IMR-90 (cell line): ENCODE measurements at regions not wholly inside any gene's neighbourhood (a gene's known extent, or its start where the extent isn't known, plus 50 kb on each side); places are given as distances from the start of the nearest gene placed in this dataset.

ENCODE experiments used
- ATAC-seq: fragments of 200-7000 bp; cut with Tn5 transposase; 2 replicates; pipeline ENCODE4 v1.9.1; 2020; ENCODE audit warnings: low read depth, mild to moderate bottlenecking, moderate library complexity
- BruUV-seq: library from RNA; stranded (reverse); fragments of 400-500 nt; replicated peaks from 2 replicates; lab custom pipeline; 2021; lab: Mats Ljungman, UMichigan
- CTCF ChIA-PET: fragments of 300-600 bp; formaldehyde crosslinking; extraction: SDS; loops from one replicate; lab custom pipeline; 2021; ENCODE audit warnings: antibody characterized with exemption; lab: Yijun Ruan, JAX
- POLR2A ChIA-PET: fragments of 300-600 bp; sonication (Branson Sonifier 250); formaldehyde crosslinking; loops from one replicate; lab custom pipeline; 2022; ENCODE audit warnings: antibody characterized with exemption; ENCODE audit not compliant: unreplicated experiment; lab: Charles Lee
- DNase-seq: peaks from one replicate; pipeline ENCODE4 v3.0.0; 2013
- H2AFZ ChIP-seq: replicated peaks from 2 replicates; pipeline ENCODE3; 2013; ENCODE audit warnings: low read length, mild to moderate bottlenecking; ENCODE audit not compliant: poor library complexity
- H2AK5ac ChIP-seq: 2 replicates; pipeline ENCODE4 v1.6.1; 2013; ENCODE audit warnings: low read depth, low read length, inconsistent platforms
- H2AK9ac ChIP-seq: replicated peaks from 2 replicates; pipeline ENCODE3; 2013; ENCODE audit warnings: mild to moderate bottlenecking, low read depth, low read length, moderate library complexity; ENCODE audit not compliant: poor library complexity
- H2BK120ac ChIP-seq: 2 replicates; pipeline ENCODE4 v1.6.1; 2013; ENCODE audit warnings: low read depth, low read length, inconsistent platforms
- H2BK15ac ChIP-seq: 3 replicates; pipeline ENCODE4 v1.6.1; 2013; ENCODE audit warnings: low read depth, low read length, inconsistent platforms
- H2BK20ac ChIP-seq: 2 replicates; pipeline ENCODE4 v1.6.1; 2013; ENCODE audit warnings: low read depth, mild to moderate bottlenecking, inconsistent platforms, low read length, moderate library complexity
- H2BK5ac ChIP-seq: 2 replicates; pipeline ENCODE4 v1.6.1; 2013; ENCODE audit warnings: mild to moderate bottlenecking, low read depth, low read length, inconsistent platforms; ENCODE audit not compliant: poor library complexity, severe bottlenecking
- H3K14ac ChIP-seq: replicated peaks from 2 replicates; pipeline ENCODE4 v1.6.1; 2013; ENCODE audit warnings: low read depth, low read length, inconsistent platforms
- H3K18ac ChIP-seq: 2 replicates; pipeline ENCODE4 v1.6.1; 2013; ENCODE audit warnings: low read depth, low read length, control low read depth
- H3K23ac ChIP-seq: 2 replicates; pipeline ENCODE4 v1.6.1; 2013; ENCODE audit warnings: low read depth, low read length, inconsistent platforms
- H3K27ac ChIP-seq: 2 replicates; pipeline ENCODE4 v1.5.1; 2013; ENCODE audit warnings: mild to moderate bottlenecking, control low read depth, low read length; ENCODE audit not compliant: insufficient read depth
- H3K27me3 ChIP-seq: 2 replicates; pipeline ENCODE4 v1.6.1; 2013; ENCODE audit warnings: low read length; ENCODE audit not compliant: control insufficient read depth, insufficient read depth
- H3K36me3 ChIP-seq: 2 replicates; pipeline ENCODE4 v1.6.1; 2013; ENCODE audit warnings: low read length, mixed read lengths; ENCODE audit not compliant: control insufficient read depth, insufficient read depth
- H3K4ac ChIP-seq: 2 replicates; pipeline ENCODE4 v1.6.1; 2013; ENCODE audit warnings: low read depth, low read length, inconsistent platforms
- H3K4me1 ChIP-seq: 2 replicates; pipeline ENCODE4 v1.6.1; 2013; ENCODE audit warnings: low read length, mixed read lengths; ENCODE audit not compliant: control insufficient read depth, insufficient read depth
- H3K4me2 ChIP-seq: 2 replicates; pipeline ENCODE4 v1.6.1; 2013; ENCODE audit warnings: low read depth, mild to moderate bottlenecking, control low read depth, low read length, moderate library complexity
- H3K4me3 ChIP-seq: 2 replicates; pipeline ENCODE4 v1.5.1; 2013; ENCODE audit warnings: low read depth, mild to moderate bottlenecking, control low read depth, low read length, moderate library complexity; ENCODE audit not compliant: insufficient read depth
- H3K56ac ChIP-seq: 2 replicates; pipeline ENCODE4 v1.6.1; 2013; ENCODE audit warnings: low read length, inconsistent platforms; ENCODE audit not compliant: insufficient read depth; ENCODE audit errors: extremely low read depth
- H3K79me1 ChIP-seq, 2 experiments: 2 replicates each; pipeline ENCODE4 v1.6.1; 2013; ENCODE audit warnings: low read length in 2 of 2, inconsistent platforms in 1 of 2, low read depth in 1 of 2
- H3K9ac ChIP-seq: 2 replicates; pipeline ENCODE4 v1.6.1; 2013; ENCODE audit warnings: low read depth, low read length, control low read depth
- H3K9me1 ChIP-seq: 2 replicates; pipeline ENCODE4 v1.6.1; 2013; ENCODE audit warnings: low read length, inconsistent platforms; ENCODE audit not compliant: insufficient read depth
- H3K9me3 ChIP-seq: 2 replicates; pipeline ENCODE4 v1.6.1; 2013; ENCODE audit warnings: low read length; ENCODE audit not compliant: control insufficient read depth, insufficient read depth
- H4K20me1 ChIP-seq: 2 replicates; pipeline ENCODE4 v1.6.1; 2013; ENCODE audit warnings: low read length, inconsistent platforms; ENCODE audit not compliant: insufficient read depth
- H4K5ac ChIP-seq: 2 replicates; pipeline ENCODE4 v1.6.1; 2013; ENCODE audit warnings: mild to moderate bottlenecking, low read depth, low read length, control low read depth
- H4K8ac ChIP-seq, 2 experiments: 2 replicates each; pipeline ENCODE4 v1.6.1; 2013; ENCODE audit warnings: low read depth in 2 of 2, low read length in 2 of 2, control low read depth in 1 of 2, inconsistent platforms in 1 of 2
- H4K91ac ChIP-seq: 2 replicates; pipeline ENCODE4 v1.6.1; 2013; ENCODE audit warnings: low read depth, low read length, inconsistent platforms; ENCODE audit not compliant: insufficient read depth
- BHLHE40 ChIP-seq: fragments of 150-350 bp; IDR thresholded peaks from 2 replicates; pipeline ENCODE4 v1.6.1; 2016; ENCODE audit warnings: mild to moderate bottlenecking, low read depth, low read length
- CEBPB ChIP-seq: IDR thresholded peaks from 2 replicates; pipeline ENCODE4 v1.6.1; 2012; ENCODE audit warnings: low read depth, low read length, improper control_type of control experiment
- CHD1 ChIP-seq: IDR thresholded peaks from 2 replicates; pipeline ENCODE4 v1.6.1; 2012; ENCODE audit warnings: low read depth, low read length, improper control_type of control experiment
- FOS ChIP-seq: fragments of 150-350 bp; IDR thresholded peaks from 2 replicates; pipeline ENCODE4 v1.6.1; 2016; ENCODE audit warnings: low read depth, low read length
- MAFK ChIP-seq: IDR thresholded peaks from 2 replicates; pipeline ENCODE4 v1.6.1; 2012; ENCODE audit warnings: low read depth, low read length, improper control_type of control experiment
- MAZ ChIP-seq: IDR thresholded peaks from 2 replicates; pipeline ENCODE4 v1.6.1; 2012; ENCODE audit warnings: low read depth, mild to moderate bottlenecking, low read length, improper control_type of control experiment, moderate library complexity, borderline replicate concordance
- MXI1 ChIP-seq: IDR thresholded peaks from 2 replicates; pipeline ENCODE4 v1.6.1; 2012; ENCODE audit warnings: low read depth, mild to moderate bottlenecking, low read length, moderate library complexity, borderline replicate concordance
- NFE2L2 ChIP-seq: fragments of 150-350 bp; IDR thresholded peaks from 2 replicates; pipeline ENCODE4 v1.6.1; 2016; ENCODE audit warnings: low read depth, mild to moderate bottlenecking, low read length
- POLR2A ChIP-seq: IDR thresholded peaks from 2 replicates; pipeline ENCODE4 v1.6.1; 2012; ENCODE audit warnings: mild to moderate bottlenecking, low read depth, low read length
- RAD21 ChIP-seq: IDR thresholded peaks from 2 replicates; pipeline ENCODE4 v1.6.1; 2012; ENCODE audit warnings: low read length, improper control_type of control experiment
- RCOR1 ChIP-seq: IDR thresholded peaks from 2 replicates; pipeline ENCODE4 v1.6.1; 2012; ENCODE audit warnings: mild to moderate bottlenecking, low read length, improper control_type of control experiment; ENCODE audit not compliant: insufficient replicate concordance
- RFX5 ChIP-seq: IDR thresholded peaks from 2 replicates; pipeline ENCODE4 v1.8.0; 2012; ENCODE audit warnings: low read depth, mild to moderate bottlenecking, low read length, moderate library complexity
- SMC3 ChIP-seq: fragments of 150-350 bp; IDR thresholded peaks from 2 replicates; pipeline ENCODE4 v1.6.1; 2016; ENCODE audit warnings: low read depth, mild to moderate bottlenecking, antibody characterized with exemption, low read length, moderate library complexity
- WGBS, 2 experiments: methylation state at CpG; one replicate each; pipeline versions ENCODE4 v1.1.5 to v1.1.7; 2013; ENCODE audit warnings: missing lambda C conversion rate in 2 of 2; ENCODE audit not compliant: insufficient read length in 1 of 2; ENCODE audit errors: extremely low coverage in 2 of 2; 5-methylcytosine and 5-hydroxymethylcytosine counted together
- dilution Hi-C: fragments of 300-500 bp; cut with HindIII; formaldehyde crosslinking; loops from one replicate; pipeline ENCODE4 v1.14.3; 2018; ENCODE audit warnings: low sequenced_read_pairs; ENCODE audit not compliant: unreplicated experiment
- in situ Hi-C: fragments of 300-500 bp; cut with MboI; formaldehyde crosslinking; loops from 3 replicates; pipeline ENCODE4 v1.14.3; 2019; ENCODE audit warnings: low sequenced_read_pairs, inconsistent platforms, mixed read lengths
- intact Hi-C: fragments of 100-400 bp; cut with micrococcal nuclease; formaldehyde crosslinking; loops from 2 replicates; pipeline ENCODE4 v1.10.0; 2022
- TF ChIP-seq, protein P1 (sequence below): fragments of 150-350 bp; IDR thresholded peaks from 2 replicates; pipeline ENCODE4 v1.6.1; 2017; ENCODE audit warnings: mild to moderate bottlenecking, antibody characterized with exemption, low read length, low read depth
- TF ChIP-seq, protein P2 (sequence below): fragments of 150-350 bp; IDR thresholded peaks from 2 replicates; pipeline ENCODE4 v1.6.1; 2016; ENCODE audit warnings: low read depth, mild to moderate bottlenecking, low read length, moderate library complexity, borderline replicate concordance
- TF ChIP-seq, protein P3 (sequence below): conservative IDR thresholded peaks from 2 replicates; pipeline ENCODE4 v1.5.1; 2012; ENCODE audit warnings: mild to moderate bottlenecking, low read depth, low read length, improper control_type of control experiment

GRCh38 chr17:68675723-68676122 lies 74.6 kb upstream of the FAM20A start:
- POLR2A ChIA-PET: no interaction called here
- H2BK120ac ChIP-seq: no peak overlapping the region
- H3K4me1 ChIP-seq: no peaks in the 10 kb centered on the region
- ATAC-seq: no peak
- dilution Hi-C loops: no loop called here
- no peak overlapping the region for H4K91ac ChIP-seq
- CTCF ChIA-PET: no interaction called here
- H3K4me2 ChIP-seq: no peak overlapping the region
- intact Hi-C loops: no loop called here
- no peak overlapping the region for H2AK5ac ChIP-seq
- H3K18ac ChIP-seq: no peak overlapping the region
- no peaks in the 10 kb centered on the region for H4K20me1 ChIP-seq
- WGBS, 2 experiments: no CpG with 5 or more reads among the region's 5 CpGs
- H2BK20ac ChIP-seq: no peak overlapping the region
- H3K23ac ChIP-seq: no peak overlapping the region
- H2AFZ ChIP-seq: no peak overlapping the region
- H2BK15ac ChIP-seq: no peak overlapping the region
- H4K8ac ChIP-seq: no peak overlapping the region
- no peak overlapping the region for H3K9ac ChIP-seq
- no peaks in the 10 kb centered on the region for H3K79me1 ChIP-seq
- H3K9me3 ChIP-seq: no peaks in the 10 kb centered on the region
- H2BK5ac ChIP-seq: no peak overlapping the region
- no peak overlapping the region for H3K4ac ChIP-seq
- in situ Hi-C loops: no loop called here
- no peak overlapping the region for H3K14ac ChIP-seq
- no peak overlapping the region for H3K4me3 ChIP-seq
- DNase-seq: no peak
- no TSS peak for BruUV-seq
- no peaks in the 10 kb centered on the region for H3K9me1 ChIP-seq
- H2AK9ac ChIP-seq: no peak overlapping the region
- no peaks in the 10 kb centered on the region for H3K36me3 ChIP-seq
- no peak overlapping the region for H3K56ac ChIP-seq
- H3K27ac ChIP-seq: no peak overlapping the region
- TF ChIP-seq RAD21: no peak
- TF ChIP-seq POLR2A: no peak
- TF ChIP-seq, protein P1, sequence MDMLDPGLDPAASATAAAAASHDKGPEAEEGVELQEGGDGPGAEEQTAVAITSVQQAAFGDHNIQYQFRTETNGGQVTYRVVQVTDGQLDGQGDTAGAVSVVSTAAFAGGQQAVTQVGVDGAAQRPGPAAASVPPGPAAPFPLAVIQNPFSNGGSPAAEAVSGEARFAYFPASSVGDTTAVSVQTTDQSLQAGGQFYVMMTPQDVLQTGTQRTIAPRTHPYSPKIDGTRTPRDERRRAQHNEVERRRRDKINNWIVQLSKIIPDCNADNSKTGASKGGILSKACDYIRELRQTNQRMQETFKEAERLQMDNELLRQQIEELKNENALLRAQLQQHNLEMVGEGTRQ: no peak
- no peak for TF ChIP-seq CHD1
- TF ChIP-seq, protein P2, sequence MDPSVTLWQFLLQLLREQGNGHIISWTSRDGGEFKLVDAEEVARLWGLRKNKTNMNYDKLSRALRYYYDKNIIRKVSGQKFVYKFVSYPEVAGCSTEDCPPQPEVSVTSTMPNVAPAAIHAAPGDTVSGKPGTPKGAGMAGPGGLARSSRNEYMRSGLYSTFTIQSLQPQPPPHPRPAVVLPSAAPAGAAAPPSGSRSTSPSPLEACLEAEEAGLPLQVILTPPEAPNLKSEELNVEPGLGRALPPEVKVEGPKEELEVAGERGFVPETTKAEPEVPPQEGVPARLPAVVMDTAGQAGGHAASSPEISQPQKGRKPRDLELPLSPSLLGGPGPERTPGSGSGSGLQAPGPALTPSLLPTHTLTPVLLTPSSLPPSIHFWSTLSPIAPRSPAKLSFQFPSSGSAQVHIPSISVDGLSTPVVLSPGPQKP: no peak
- no peak for TF ChIP-seq NFE2L2
- no peak for TF ChIP-seq RFX5
- no peak for TF ChIP-seq MXI1
- TF ChIP-seq FOS: no peak
- no peak for TF ChIP-seq SMC3
- TF ChIP-seq CEBPB: no peak
- TF ChIP-seq MAFK: no peak
- TF ChIP-seq, protein P3, sequence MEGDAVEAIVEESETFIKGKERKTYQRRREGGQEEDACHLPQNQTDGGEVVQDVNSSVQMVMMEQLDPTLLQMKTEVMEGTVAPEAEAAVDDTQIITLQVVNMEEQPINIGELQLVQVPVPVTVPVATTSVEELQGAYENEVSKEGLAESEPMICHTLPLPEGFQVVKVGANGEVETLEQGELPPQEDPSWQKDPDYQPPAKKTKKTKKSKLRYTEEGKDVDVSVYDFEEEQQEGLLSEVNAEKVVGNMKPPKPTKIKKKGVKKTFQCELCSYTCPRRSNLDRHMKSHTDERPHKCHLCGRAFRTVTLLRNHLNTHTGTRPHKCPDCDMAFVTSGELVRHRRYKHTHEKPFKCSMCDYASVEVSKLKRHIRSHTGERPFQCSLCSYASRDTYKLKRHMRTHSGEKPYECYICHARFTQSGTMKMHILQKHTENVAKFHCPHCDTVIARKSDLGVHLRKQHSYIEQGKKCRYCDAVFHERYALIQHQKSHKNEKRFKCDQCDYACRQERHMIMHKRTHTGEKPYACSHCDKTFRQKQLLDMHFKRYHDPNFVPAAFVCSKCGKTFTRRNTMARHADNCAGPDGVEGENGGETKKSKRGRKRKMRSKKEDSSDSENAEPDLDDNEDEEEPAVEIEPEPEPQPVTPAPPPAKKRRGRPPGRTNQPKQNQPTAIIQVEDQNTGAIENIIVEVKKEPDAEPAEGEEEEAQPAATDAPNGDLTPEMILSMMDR: no peak
- no peak for TF ChIP-seq MAZ
- TF ChIP-seq BHLHE40: no peak
- TF ChIP-seq RCOR1: no peak
- H4K5ac ChIP-seq: no peak overlapping the region
- no peaks in the 10 kb centered on the region; the same call in 1 of the 2 replicates for H3K27me3 ChIP-seq
